Stimulated activated CD4-positive, alpha-beta T cell treated with anti-CD3 and anti-CD28 coated beads, Interleukin-2, amount 100 ng/mL, for 48 hours (primary cell): ENCODE measurements at regions not wholly inside any gene's neighbourhood (a gene's known extent, or its start where the extent isn't known, plus 50 kb on each side); places are given as distances from the start of the nearest gene placed in this dataset.
A peak's percentile ranks its signal among the peaks of the same experiment; 100 is the strongest.

Experiments used
- DNase-seq, 2 donors: peaks; one replicate each; pipeline ENCODE4 v3.0.0-alpha.2; 2020

DNA sequence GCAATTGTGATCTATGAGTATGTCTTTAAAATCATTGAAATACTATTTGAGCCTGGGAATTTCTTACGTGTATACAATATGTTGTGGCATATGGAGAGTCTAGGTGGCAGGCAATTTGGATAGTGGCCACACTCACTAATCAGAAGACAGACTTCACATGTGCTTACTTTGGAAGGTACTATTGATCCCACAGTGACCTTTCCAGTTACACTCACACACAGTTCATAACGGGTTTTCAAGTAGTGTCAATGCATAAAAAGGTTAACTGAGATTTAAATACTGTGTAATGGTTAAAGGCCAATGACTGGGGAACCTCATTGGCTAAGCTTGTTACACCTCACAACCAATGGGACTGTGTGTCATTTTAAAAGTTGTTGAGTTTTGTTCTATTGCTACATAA is 783.2 kb downstream of the RPA4 start:
- DNase-seq, result no peak

DNA sequence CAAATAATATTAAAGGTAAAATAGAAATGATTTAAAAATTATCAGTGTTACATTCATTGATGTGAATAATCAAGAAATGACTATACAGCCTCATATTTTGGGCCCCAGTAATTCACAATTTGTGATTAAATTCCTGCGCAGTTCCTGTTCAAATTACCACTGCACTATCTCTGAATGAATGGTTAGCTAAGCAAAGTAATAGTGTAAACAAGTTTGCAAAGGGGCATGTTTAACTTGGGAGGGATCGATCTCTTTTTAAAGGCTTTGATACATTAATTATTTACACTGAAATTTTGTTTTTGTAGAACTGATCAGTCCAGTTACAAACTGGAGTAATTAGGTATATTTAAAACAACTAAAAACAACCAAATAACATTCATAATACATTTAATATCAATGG is 784.4 kb downstream of the RPA4 start:
- DNase-seq, result no peak

DNA sequence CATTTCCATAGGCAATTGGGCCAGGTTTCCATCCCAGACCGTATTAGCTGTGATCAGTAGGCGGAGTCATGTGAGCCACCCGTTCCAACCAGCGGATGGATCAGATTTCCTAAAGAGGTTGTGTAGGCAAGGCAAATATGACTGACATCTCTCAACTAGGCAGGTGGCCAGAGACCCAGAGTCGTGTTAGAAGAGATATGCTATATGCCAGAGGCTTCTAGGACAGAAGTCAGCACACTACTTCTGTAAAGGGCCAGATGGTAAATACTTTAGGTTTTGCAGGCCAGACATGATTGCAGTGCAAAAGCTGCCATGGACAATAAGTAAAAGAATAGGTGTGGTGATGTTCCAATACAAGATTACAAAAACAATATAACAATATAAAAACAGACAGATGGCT is 788.4 kb downstream of the RPA4 start:
- no peak for DNase-seq

DNA sequence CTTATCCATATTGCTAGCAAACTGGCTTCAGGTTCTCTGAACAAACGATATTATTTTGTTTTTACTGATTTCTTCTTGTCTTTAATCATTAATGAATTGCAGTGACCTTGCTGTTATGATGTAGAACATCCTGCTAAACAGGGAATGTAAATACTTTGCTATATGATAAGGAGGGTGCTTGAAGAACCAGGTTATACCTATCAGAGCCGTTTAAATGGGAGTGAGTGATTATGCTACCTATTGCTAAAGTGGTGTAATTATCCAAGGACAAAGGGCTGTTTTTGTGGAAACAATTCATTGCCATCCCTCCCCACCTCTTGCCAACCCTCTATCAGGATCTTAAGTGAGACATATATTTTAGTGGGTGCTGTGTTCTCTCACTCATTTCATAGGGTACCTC is 788.9 kb downstream of the RPA4 start:
- no peak for DNase-seq

DNA sequence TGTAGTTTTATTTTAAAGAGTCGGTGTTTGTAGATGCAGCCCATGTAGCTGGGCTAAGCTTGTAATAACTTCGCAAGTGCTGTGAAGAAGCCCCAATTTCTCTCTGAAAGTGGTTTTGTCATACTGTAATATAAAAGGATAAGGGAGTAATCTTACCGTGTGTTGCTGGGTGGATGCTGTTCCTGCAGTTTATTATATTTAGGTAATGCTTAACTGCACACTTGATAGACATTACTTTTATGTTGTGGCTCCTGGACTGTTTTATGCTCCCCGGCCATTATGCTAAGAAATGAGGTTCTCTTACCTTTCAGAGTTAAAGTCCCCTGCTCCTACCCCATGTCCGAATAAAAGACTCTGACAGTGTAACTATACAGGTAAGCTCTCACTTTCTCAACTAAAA is 789.4 kb downstream of the RPA4 start:
- DNase-seq, result no peak

DNA sequence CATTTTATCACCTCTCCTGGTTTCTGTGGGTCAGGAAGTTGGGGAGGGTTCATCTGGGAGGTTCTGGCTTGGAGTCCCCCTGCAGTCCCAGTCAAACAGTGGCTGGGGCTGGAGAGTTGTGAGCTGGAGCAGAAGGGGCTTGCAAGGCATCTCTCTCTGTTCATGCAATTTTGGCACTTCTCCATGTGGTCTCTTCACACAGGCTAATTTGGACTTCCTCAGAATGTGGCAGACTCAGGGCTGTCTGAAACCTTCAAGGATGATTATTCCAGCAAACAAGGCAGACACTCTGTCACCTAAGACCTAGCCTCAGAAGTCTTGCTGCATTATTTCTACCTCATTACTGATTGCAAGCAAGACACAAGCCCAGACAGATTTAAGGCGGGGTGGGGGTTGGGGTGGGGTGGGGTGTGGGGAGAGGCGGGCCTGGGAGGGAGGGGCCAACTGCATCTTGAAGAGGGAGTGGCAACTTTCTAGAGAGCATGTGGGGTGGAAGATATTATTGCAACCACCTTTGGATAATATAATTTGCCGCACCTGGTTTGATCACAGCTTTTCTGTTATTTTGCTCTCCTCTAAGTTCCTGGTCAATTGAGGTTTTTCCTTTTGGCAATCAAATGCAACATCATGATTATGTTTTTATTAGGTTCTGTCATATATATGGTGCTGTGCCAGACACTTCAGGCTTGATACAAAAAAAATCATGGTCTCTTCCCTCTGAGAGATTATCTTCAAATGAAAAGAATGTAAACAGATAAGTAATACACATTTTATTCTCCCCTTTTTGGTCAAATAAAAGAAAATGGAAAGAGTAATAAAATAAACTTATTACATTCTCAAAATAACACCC is 799.5 kb downstream of the RPA4 start:
- no peak for DNase-seq

DNA sequence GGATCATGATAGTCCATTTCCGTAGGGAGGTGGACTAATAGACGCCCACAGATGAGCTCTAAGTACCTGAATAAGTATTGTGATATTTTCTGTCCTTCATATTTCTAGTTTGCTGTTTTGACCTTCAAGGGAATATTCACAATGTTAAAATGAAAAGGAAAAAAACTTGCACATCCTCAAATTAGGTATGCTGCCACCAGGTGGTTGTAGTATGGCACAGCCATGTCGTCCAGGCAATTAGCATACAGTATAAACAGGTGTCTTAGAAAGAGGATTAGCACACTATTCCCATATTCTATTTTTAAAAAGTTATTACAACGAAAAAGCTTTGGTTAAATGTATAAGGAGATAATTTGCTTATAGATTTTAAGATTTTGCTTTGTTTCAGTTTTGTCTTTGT is 802.0 kb downstream of the RPA4 start:
- peak in 1 of 2 donors; percentile 6 for DNase-seq

DNA sequence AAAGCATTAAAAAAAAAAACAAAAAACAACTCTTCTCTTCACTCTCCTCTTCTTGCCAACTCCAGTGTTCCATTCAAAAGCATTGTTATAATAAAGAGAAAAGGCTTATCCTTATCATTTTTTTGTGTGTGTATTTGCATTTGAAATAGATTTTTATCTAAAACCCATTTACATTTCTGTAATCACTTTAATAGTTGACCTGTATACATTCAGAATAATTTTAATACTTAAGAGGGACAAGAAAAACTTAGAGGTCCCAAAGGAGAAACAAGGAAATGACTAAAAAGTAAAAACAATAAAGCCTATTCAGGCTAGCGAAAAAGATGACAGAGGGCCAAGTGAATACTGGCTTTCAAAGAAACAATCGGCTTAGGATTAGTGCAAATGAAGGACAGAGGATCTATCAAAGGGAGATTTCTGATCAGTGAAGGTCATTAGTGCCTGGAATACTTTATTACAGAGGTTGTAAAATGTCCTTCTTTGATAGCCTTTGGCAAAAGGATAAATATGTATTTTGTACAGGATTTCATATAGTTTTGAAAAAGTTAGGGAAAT is 808.3 kb downstream of the RPA4 start:
- DNase-seq, result no peak

DNA sequence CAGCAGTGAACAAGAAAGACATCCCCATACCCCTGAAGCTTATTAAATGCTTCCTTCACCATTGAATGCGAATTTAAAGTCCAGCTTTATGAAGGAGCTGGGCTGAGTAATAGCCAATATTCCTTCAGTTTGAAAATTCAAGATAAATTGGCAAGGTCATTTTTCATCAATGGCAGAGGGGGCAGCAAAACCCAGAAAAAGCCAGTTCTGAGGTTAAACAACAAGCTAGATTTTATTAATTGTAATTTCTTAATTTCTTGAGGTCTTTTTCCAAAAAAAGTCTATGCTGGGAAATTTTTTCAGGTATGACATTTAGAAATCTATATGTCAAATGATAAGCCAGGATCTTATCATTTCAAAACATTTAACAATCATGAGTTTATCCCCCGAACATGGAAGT is 808.9 kb downstream of the RPA4 start:
- DNase-seq, result no peak

DNA sequence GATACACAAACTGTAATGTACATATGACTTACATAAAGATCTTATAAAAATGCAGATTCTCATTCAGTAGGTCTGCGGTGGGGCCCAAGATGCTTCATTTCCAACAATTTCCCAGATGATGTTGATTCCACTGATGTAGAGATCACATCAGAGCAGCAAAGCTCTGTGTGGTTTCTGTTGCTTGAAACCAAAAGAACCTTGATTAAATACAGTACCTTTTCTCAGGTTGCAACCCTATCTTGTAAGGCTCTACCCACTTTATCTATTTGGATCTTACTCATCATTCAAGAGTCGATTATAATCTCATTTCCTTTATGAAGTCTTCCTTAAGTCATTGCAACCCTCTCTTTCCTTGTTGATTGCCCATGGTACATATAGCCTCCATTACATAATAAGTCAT is 816.8 kb downstream of the RPA4 start:
- DNase-seq, result no peak

DNA sequence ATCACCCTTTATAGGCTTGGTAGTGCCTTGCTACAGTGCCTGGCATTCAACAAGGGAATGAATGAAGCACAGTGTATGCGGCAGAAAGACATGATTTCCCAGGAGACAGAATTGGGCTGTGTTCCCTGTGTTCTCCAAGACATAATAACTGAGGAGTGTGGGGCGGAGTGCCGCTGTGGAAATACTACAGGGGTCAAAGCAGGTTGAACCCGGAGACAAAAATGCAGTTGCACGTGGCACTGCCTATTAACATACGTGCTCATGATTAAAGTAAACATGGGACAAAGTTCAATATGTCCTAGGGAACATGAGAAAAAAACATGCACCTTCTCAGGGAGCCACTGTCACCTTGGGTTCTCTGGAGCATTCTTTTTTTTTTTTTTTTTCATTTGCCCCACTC is 820.8 kb downstream of the RPA4 start:
- DNase-seq, result no peak

DNA sequence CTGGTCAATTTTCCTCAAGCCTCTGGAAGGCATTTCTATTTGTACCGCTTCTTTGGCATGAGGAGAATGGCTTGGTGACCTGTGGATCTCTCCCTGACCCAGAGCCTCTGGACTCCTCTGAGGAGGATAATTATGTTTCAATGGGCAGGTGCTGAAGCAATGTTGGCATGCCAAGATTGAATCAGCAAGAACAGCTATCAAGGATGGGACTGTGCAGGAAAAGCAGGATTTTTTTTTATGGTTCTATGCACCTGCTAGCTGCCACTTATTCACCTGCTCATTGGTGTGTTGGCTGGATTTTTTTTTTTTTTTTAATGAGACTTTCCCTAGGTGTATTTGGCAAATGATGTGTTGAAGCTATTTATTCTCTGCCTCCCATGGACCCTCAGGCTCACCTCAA is 821.2 kb downstream of the RPA4 start:
- no peak for DNase-seq

DNA sequence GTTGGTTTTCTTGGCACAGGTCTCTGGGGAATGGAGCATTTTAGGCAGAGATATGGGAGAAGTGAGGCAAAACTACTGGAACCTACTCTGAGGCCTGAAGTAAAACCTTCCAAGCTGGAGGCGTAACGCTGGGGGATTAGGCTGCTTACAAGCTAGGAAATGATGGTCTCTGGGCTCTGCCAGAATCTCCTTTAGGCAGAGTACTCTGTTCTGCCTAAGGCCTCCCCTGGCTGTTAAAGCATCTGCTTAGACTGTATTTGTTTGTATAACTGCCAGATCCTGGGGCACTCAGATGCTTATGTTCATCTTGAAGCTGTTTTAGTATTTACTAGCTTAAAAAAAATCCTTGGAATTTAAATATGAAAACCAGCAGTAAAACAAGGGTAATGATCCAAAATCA is 822.2 kb downstream of the RPA4 start:
- no peak for DNase-seq

DNA sequence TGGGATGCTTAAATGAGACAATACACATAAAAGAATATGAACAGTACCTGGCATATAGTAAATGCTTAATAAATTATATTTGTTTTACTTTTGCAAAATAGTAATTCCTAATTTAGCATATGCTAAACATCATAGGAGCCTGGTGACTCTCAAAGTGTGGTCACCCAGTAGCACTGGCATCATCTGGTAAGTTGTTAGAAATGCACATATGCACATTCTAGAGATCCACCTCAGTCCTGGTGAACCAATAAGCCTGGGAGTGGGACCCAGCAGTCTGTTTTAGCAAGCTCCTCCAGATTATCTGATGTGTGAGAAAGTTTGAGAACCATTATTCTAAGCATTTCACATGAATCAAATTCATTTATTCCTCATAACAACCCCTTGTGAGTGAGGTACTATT is 830.4 kb downstream of the RPA4 start:
- DNase-seq, result no peak

DNA sequence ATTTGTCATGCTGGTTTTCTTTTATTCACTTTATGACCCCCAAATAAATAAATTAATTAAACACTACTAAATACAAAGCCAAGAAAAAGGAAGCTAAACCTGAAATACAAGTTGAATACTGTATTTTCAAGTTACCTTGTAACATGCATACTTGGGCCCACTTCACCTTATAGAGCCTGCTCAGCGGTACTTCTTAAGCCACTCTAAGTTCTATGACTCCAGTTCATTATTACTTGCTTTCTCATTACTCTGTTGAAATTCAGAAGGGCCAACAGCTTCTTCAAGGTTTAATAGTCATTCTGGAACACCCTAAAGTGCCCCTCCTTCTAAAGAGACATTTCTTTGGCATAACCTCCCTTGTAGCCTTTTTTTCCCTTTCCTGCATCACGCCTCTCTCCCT is 844.5 kb downstream of the RPA4 start:
- no peak for DNase-seq

DNA sequence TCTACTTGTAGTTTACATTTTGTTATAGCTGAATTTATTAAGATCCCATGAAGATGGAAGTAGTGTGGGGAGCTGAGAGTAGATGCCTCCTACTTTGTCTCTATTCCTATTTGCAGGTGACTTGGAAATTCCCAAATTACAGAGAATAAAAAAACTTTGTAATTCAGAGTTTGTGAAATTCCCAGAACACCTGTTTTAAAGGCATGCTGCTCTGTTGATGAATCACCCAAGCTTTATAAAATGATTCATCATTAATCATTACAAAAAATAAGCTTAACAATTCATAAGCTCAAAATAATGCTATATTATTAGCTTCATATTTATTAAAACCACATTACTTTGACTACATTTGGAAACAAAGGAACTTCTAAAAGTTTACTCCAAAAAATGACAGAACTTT is 856.3 kb downstream of the RPA4 start:
- no peak for DNase-seq

DNA sequence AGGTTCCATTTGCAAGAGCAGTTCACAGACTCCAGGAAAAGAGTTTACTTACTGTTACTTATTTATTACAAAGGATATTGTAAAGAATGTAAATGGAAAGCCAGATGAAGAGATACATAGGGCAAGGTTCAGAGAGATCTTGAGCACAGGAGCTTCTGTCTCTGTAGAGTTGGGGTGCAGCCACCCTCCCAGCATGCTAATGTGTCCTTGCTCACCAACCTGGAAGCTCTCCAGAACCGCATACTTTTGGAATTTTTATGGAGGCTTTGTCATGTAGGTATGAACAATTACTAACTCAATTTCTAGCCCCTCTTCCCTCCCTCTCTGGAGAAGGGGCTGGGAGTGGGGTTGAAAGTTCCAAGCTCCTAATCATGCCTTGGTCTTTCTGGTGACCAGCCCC is 857.2 kb downstream of the RPA4 start:
- no peak for DNase-seq

DNA sequence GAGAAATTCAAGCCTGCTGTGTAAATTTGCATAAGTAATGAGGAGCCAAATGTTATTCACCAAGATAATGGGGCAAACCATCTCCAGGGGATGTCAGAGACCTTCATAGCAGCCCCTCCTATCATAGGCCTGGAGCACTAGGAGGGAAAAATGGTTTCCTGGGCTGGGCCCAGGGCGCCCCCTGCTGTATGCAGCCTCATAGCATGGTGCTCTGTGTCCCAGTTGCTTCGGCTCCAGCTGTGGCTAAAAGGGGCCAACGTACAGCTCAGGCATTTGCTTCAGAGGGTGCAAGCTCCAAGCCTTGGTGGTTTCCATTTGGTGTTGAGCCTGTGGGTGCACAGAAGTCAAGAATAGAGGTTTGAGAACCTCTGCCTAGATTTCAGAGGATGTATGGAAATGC is 859.3 kb downstream of the RPA4 start:
- DNase-seq, result peak; percentile 7 to 30

DNA sequence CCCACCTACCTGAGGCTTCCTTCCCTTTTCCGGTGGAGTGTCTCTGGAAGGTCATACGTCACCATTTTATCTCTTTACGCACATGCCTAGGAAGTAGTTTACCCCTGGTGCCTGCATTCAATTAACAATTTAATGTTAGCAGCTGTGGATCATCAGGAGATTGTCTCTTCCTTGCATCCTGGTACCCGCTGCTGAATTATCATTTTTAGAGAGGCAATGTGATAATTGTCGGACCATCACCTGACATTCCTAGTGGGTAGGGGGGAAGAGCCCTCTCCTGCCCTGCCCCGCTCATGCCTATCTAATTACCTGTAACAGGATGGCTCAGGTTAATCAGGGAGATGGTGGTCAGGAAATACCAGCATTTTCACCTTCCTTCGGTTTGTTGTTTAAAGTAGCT is 863.6 kb downstream of the RPA4 start:
- DNase-seq, result no peak

DNA sequence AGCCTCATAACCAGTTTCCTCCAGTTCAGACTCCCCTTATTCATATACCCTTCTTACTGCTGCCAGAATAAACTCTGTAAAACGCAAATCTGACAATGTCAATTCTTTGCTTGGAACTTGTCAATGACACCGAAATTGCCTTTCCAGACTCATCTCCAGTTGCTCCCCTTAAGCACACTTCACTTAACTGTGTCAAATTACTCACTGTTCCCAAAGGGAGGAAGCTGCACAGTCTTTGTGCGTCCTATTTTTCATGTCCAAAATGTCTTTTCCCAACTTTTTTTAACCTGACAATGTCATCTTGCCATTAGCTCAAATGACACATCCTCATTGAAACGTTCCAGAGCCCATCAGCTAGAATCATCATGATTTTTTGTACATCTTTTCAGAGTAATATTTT is 867.3 kb downstream of the RPA4 start:
- DNase-seq, result no peak

DNA sequence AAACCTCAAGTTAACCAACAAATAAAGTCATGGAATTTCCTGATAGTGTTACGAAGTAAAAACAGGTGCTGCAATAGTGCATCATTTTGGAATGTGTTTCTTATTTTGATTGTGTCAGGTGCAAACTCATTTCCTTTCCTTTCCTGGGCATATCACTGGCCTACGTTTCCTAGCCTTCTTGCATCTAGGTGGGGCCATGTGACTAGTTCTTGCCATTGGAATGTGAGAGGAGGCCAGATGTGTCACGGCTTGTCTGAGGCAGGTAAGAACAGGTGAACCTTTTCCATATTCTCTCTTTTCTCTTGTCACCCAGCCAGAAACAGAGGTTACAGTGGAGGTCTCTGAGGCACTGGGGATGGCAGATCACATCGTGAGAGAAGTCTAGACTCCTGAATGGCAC is 868.0 kb downstream of the RPA4 start:
- DNase-seq, result no peak

DNA sequence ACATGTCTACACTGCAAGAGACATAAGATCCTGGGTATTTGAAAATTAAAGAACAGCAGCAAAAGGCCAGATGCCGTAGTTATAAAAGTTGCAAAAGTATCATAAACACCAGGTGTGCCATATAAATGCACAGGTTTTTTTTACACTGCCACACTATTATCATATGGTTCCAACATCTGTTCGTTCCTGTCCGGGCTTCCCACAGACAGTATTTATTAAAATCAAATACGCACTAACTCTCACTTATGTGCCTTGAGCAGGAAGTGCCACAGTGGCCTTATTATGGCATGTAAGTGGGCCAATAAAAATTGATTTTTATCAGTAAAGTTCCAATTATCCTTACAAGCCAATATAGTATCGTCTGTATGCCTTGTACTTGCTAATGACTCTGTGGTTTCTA is 873.2 kb downstream of the RPA4 start:
- DNase-seq, result no peak

DNA sequence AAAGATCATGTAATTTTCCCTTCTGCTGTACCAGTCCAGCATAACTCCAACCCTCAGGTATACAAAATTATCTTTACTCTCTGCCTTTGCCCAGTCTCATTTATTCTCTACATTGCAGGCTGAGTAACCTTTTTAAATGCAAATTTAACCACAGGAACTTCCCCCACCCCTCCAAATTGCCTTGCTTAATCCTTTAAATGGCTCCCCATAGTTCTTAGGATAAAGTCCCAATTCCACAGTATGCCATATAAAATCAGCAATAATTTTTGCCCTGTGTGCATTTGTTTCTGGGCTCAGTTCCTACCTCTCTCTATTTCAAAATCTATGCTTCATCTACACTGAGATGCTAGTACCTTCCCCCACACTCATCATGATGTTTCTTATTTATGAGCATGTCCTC is 879.7 kb downstream of the RPA4 start:
- DNase-seq, result no peak

DNA sequence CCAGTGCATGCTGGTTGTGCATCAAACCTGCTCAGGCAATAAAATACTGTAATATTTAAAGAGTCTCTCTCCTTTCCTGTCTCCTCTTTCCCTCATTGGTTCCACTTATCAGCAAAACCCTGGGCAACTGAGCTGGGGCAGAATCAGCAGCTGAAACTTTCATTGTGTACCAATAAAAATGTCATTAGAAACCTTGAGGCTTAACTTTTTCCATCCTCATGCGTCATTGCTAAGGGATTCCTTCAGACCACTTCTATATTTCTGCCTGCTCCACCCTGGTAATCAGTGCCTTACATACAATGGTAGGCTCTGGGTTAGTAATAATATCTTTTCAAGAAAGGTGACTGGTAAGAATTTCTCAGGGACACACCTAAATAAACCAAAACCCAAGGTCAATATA is 880.3 kb downstream of the RPA4 start:
- no peak for DNase-seq

DNA sequence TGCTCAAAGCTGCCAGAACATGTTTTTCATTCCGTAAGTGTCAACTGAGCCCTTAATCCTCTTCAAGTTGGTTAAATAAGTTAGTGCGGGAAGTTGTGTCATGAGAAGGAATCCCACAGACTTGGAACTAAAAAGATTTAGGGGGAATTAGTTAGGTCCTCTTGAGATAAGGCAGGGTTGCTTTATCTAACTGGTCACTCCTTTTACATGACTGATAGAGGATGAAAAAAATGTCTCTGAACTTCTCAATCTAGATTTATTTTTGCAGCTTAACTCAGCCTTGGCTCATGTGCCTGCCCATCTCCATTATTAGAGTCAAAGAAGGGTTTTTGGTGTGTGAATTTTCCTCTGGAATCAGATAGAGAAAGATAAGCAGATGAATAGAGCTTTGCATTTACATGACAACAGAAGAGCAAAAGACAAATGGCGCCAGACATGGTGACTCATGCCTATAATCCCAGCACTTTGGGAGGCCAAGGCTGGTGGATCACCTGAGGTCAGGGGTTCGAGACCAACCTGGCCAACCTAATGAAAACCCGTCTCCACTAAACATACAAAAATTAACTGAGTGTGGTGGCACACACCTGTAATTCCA is 882.9 kb downstream of the RPA4 start:
- DNase-seq, result no peak
